Neural cell (in vitro differentiated cells): ENCODE measurements at regions not wholly inside any gene's neighbourhood (a gene's known extent, or its start where the extent isn't known, plus 50 kb on each side); places are given as distances from the start of the nearest gene placed in this dataset.
A peak's percentile ranks its signal among the peaks of the same experiment; 100 is the strongest.

ENCODE experiments used
- H2AFZ ChIP-seq: fragments of 200-600, 300-800 bp; sonication (generic), shearing (Covaris generic); 2 replicates; pipeline ENCODE4 v1.6.0; 2014; ENCODE audit warnings: low read depth, mild to moderate bottlenecking, antibody characterized with exemption, low read length, moderate library complexity
- H3F3A ChIP-seq: fragments of 200-600 bp; shearing (Covaris generic); 2 replicates; pipeline ENCODE4 v1.6.1; 2016; ENCODE audit warnings: mild to moderate bottlenecking, moderate library complexity, mixed read lengths, antibody characterized with exemption, low read length; ENCODE audit not compliant: insufficient read depth, poor library complexity, severe bottlenecking
- H3K27ac ChIP-seq: fragments of 200-600, 300-800 bp; sonication (generic), shearing (Covaris generic); 2 replicates; pipeline ENCODE4 v1.5.1; 2014; ENCODE audit warnings: mild to moderate bottlenecking, low read length, moderate library complexity
- H3K27me3 ChIP-seq: fragments of 300-800, 200-600 bp; sonication (generic), shearing (Covaris generic); 2 replicates; pipeline ENCODE4 v1.6.0; 2014; ENCODE audit warnings: mild to moderate bottlenecking, low read depth, low read length, moderate library complexity; ENCODE audit not compliant: insufficient read depth
- H3K36me3 ChIP-seq: fragments of 300-800, 200-600 bp; sonication (generic), shearing (Covaris generic); 2 replicates; pipeline ENCODE4 v1.5.1; 2014; ENCODE audit warnings: mild to moderate bottlenecking, antibody characterized with exemption, low read length, moderate library complexity; ENCODE audit not compliant: insufficient read depth
- H3K4me2 ChIP-seq: fragments of 300-800, 200-600 bp; sonication (generic), shearing (Covaris generic); 2 replicates; pipeline ENCODE4 v1.6.0; 2014; ENCODE audit warnings: mild to moderate bottlenecking, low read length
- H3K4me3 ChIP-seq: fragments of 300-800, 200-600 bp; sonication (generic), shearing (Covaris generic); 2 replicates; pipeline ENCODE4 v1.5.1; 2014; ENCODE audit warnings: mild to moderate bottlenecking, low read length, moderate library complexity
- H3K79me2 ChIP-seq: fragments of 200-600 bp; shearing (Covaris generic); replicated peaks from 2 replicates; pipeline ENCODE4 v1.6.0; 2014; ENCODE audit warnings: mild to moderate bottlenecking, low read length, moderate library complexity; ENCODE audit not compliant: insufficient read depth
- H3K9ac ChIP-seq: fragments of 300-800, 200-600 bp; sonication (generic), shearing (Covaris generic); 2 replicates; pipeline ENCODE4 v1.6.1; 2016; ENCODE audit warnings: mild to moderate bottlenecking, low read length, mixed read lengths
- H3K9me2 ChIP-seq: fragments of 200-600 bp; shearing (Covaris generic); 2 replicates; pipeline ENCODE4 v1.6.1; 2016; ENCODE audit warnings: mild to moderate bottlenecking, low read length, mixed read lengths; ENCODE audit not compliant: insufficient read depth
- H3K9me3 ChIP-seq: fragments of 200-600, 300-800 bp; sonication (generic), shearing (Covaris generic); 2 replicates; pipeline ENCODE4 v1.6.1; 2016; ENCODE audit warnings: mild to moderate bottlenecking, mixed run types, low read length, moderate library complexity, mixed read lengths
- H4K20me1 ChIP-seq: fragments of 200-600 bp; shearing (Covaris generic); 2 replicates; pipeline ENCODE4 v1.6.1; 2016; ENCODE audit warnings: mild to moderate bottlenecking, mixed run types; ENCODE audit not compliant: insufficient read depth
- EP300 ChIP-seq: fragments of 450-650 bp; conservative IDR thresholded peaks from 2 replicates; pipeline ENCODE4 v1.6.1; 2014; ENCODE audit warnings: antibody characterized with exemption, mild to moderate bottlenecking, moderate library complexity; ENCODE audit not compliant: poor library complexity, severe bottlenecking
- EZH2 ChIP-seq: fragments of 200-600, 300-800 bp; shearing (Covaris generic), sonication (generic); IDR thresholded peaks from 2 replicates; pipeline ENCODE4 v1.6.1; 2014; ENCODE audit warnings: antibody characterized with exemption, low read length, borderline replicate concordance, mild to moderate bottlenecking; ENCODE audit not compliant: insufficient read depth, poor library complexity, severe bottlenecking
- MXI1 ChIP-seq: fragments of 450-650 bp; conservative IDR thresholded peaks from 2 replicates; pipeline ENCODE4 v1.6.1; 2014; ENCODE audit warnings: antibody characterized with exemption, mild to moderate bottlenecking; ENCODE audit not compliant: poor library complexity, severe bottlenecking
- POLR2AphosphoS5 ChIP-seq: IDR thresholded peaks from 2 replicates; pipeline ENCODE4 v1.6.1; 2012
- RAD21 ChIP-seq: fragments of 450-650 bp; conservative IDR thresholded peaks from 2 replicates; pipeline ENCODE4 v1.6.1; 2014; ENCODE audit warnings: antibody characterized with exemption, mild to moderate bottlenecking, moderate library complexity
- REST ChIP-seq: IDR thresholded peaks from 2 replicates; pipeline ENCODE4 v1.6.1; 2012; ENCODE audit warnings: borderline replicate concordance
- SMC3 ChIP-seq: fragments of 450-650 bp; conservative IDR thresholded peaks from 2 replicates; pipeline ENCODE4 v1.6.1; 2014; ENCODE audit warnings: antibody characterized with exemption, mild to moderate bottlenecking, moderate library complexity; ENCODE audit not compliant: poor library complexity
- TAF1 ChIP-seq: IDR thresholded peaks from 2 replicates; pipeline ENCODE4 v1.6.1; 2012; ENCODE audit warnings: low read depth
- TF ChIP-seq, protein P1 (sequence below): fragments of 450-650 bp; IDR thresholded peaks from 2 replicates; pipeline ENCODE4 v1.5.1; 2014; ENCODE audit warnings: antibody characterized with exemption, mild to moderate bottlenecking, moderate library complexity; ENCODE audit not compliant: poor library complexity, severe bottlenecking

GRCh38 chr10:62491597-62491996, 117.4 kb downstream of the ZNF365 start:
- no peak overlapping the region for H3K27ac ChIP-seq
- H3K9me3 ChIP-seq: no peaks in the 10 kb centered on the region
- H3K9me2 ChIP-seq: no peaks in the 10 kb centered on the region
- H3K4me2 ChIP-seq: no peak overlapping the region
- no peaks in the 10 kb centered on the region for H3F3A ChIP-seq
- TF ChIP-seq POLR2AphosphoS5 (no peak), EP300 (no peak), EZH2 (no peak), REST (no peak), RAD21 (no peak), MXI1 (no peak), TAF1 (no peak)
- TF ChIP-seq, protein P1, sequence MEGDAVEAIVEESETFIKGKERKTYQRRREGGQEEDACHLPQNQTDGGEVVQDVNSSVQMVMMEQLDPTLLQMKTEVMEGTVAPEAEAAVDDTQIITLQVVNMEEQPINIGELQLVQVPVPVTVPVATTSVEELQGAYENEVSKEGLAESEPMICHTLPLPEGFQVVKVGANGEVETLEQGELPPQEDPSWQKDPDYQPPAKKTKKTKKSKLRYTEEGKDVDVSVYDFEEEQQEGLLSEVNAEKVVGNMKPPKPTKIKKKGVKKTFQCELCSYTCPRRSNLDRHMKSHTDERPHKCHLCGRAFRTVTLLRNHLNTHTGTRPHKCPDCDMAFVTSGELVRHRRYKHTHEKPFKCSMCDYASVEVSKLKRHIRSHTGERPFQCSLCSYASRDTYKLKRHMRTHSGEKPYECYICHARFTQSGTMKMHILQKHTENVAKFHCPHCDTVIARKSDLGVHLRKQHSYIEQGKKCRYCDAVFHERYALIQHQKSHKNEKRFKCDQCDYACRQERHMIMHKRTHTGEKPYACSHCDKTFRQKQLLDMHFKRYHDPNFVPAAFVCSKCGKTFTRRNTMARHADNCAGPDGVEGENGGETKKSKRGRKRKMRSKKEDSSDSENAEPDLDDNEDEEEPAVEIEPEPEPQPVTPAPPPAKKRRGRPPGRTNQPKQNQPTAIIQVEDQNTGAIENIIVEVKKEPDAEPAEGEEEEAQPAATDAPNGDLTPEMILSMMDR: no peak
- no peak overlapping the region for H3K9ac ChIP-seq
- H3K4me3 ChIP-seq: no peak overlapping the region
- H3K27me3 ChIP-seq: no peaks in the 10 kb centered on the region
- H2AFZ ChIP-seq: no peak overlapping the region
- H4K20me1 ChIP-seq: no peaks in the 10 kb centered on the region
- H3K79me2 ChIP-seq: no peaks in the 10 kb centered on the region
- H3K36me3 ChIP-seq: no peaks in the 10 kb centered on the region

GRCh38 chr10:62492012-62492869, 118.1 kb downstream of the ZNF365 start:
- H3K9ac ChIP-seq: no peak overlapping the region
- no peaks in the 10 kb centered on the region for H3K9me2 ChIP-seq
- no peak overlapping the region for H3K4me3 ChIP-seq
- H3K27ac ChIP-seq: no peak overlapping the region
- H3K9me3 ChIP-seq: no peaks in the 10 kb centered on the region
- H3K36me3 ChIP-seq: no peaks in the 10 kb centered on the region
- H3K79me2 ChIP-seq: no peaks in the 10 kb centered on the region
- H3F3A ChIP-seq: no peaks in the 10 kb centered on the region
- TF ChIP-seq REST (no peak), SMC3 (peak; percentile 82), RAD21 (peak; percentile 74), TAF1 (no peak), MXI1 (no peak), POLR2AphosphoS5 (no peak), EP300 (no peak), EZH2 (no peak)
- TF ChIP-seq, protein P1: peak; percentile 77
- H2AFZ ChIP-seq: no peak overlapping the region
- no peaks in the 10 kb centered on the region for H3K27me3 ChIP-seq
- no peak overlapping the region for H3K4me2 ChIP-seq
- H4K20me1 ChIP-seq: no peaks in the 10 kb centered on the region
